ENCODE measurements at regions not wholly inside any gene's neighbourhood (a gene's known extent, or its start where the extent isn't known, plus 50 kb on each side); places are given as distances from the start of the nearest gene placed in this dataset.

DNA sequence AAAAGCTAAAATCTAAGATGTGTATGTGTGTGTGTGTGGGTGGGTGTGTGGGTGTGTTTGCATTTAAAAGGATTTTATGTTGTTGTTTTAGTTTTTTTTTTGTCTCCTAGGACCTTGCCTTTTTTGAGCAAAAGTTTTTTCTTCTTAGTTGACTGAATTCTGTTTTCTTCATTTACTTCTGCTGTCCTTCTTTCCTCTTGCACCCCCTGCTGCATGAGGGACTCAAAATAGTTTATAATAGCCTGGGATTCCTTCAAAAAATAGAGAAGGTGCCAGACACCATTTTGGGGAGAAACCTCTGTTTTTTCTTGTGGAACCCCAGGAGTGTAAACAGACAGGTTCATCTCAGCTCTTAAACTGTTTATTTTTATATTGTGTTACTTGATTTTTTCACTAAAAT is 817.7 kb downstream of the TBC1D22A start:
- H3K4me3 ChIP-seq (ENCODE audit: control insufficient read depth in 1 of 2, extremely low read depth in 1 of 2, low read length in 1 of 2), result no peak overlapping the region
- H3K4me1 ChIP-seq (ENCODE audit: control insufficient read depth in 1 of 2, extremely low read depth in 1 of 2, insufficient read depth in 2 of 2, low read length in 2 of 2), result no peaks in the 10 kb centered on the region
- H3K9me3 ChIP-seq, result peaks cover 2% of the 10 kb centered on the region
- DNase-seq (no peak), ATAC-seq (replicated peaks in 1 of 4) (no peak)
- no peak overlapping the region for H3K27ac Mint-ChIP-seq
- no peak overlapping the region for H3K4me3 Mint-ChIP-seq
- H3K27me3 Mint-ChIP-seq, result peaks cover 14% of the 10 kb centered on the region in 2 donors
- H3K36me3 ChIP-seq (ENCODE audit: control insufficient read depth in 2 of 2, extremely low read depth in 1 of 2, insufficient read depth in 1 of 2, low read length in 1 of 2), result no peaks in the 10 kb centered on the region
- H3K27me3 ChIP-seq (replicated peaks in 1 of 2; ENCODE audit: control insufficient read depth in 2 of 2, extremely low read depth in 1 of 2, insufficient read depth in 2 of 2, low read length in 1 of 2), result no peaks in the 10 kb centered on the region
- H3K9me3 Mint-ChIP-seq, result peaks cover 0 to 12% (median 9%) of the 10 kb centered on the region in 3 donors
- no peaks in the 10 kb centered on the region for H3K4me1 Mint-ChIP-seq
- H3K27ac ChIP-seq (ENCODE audit: low read length), result no peak overlapping the region
- no peaks in the 10 kb centered on the region for H3K36me3 Mint-ChIP-seq
- CTCF ChIA-PET, result no interaction called here
- POLR2A ChIA-PET, result no interaction called here

DNA sequence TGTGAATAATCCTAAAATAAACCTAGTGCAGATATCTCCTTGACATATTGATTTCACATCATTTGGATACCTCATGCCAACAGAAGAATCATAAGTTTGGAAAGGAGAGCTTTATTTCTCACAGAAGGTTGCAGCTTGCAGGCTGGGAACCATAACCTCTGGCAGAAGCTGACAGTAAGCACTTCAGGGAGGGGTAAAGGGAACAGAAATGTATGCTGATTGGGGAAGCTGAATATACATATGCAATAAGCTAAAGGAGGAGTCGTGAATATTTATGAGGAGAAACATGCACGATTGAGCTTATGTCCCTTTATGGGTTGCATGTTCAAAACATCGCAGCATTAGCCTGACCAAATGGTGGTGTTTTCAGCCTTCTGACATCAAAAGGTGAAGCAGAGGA is 814.5 kb downstream of the TBC1D22A start:
- peaks cover 0 to 2% (median 0%) of the 10 kb centered on the region in 3 donors for H3K9me3 Mint-ChIP-seq

DNA sequence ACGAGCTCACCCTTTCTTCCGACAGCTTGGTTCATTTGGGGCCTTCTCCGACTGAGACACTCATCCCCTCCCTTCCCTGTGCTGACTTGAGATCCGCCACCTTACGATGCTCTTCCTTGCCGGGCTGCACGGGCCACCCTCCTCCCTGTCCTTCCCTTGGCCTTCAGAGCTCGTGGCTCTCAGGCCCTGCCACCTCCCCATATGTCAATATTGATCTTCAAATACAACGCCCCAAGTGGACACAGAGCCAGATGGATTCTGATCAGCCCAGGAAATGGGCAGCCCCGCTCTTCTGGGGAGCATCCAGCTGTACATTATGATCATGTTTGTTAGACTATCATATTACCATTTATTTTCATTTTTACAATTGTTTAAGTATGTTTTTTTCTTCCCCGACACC is 812.8 kb downstream of the TBC1D22A start:
- H3K4me1 Mint-ChIP-seq, result no peaks in the 10 kb centered on the region
- Histone ChIP-seq H3K27ac (ENCODE audit: low read length) (no peak overlapping the region), H3K27me3 (replicated peaks in 1 of 2; ENCODE audit: control insufficient read depth in 2 of 2, extremely low read depth in 1 of 2, insufficient read depth in 2 of 2, low read length in 1 of 2) (peaks cover 0 to 4% of the 10 kb centered on the region in 2 experiments), H3K4me3 (ENCODE audit: control insufficient read depth in 1 of 2, extremely low read depth in 1 of 2, low read length in 1 of 2) (no peak overlapping the region), H3K4me1 (ENCODE audit: control insufficient read depth in 1 of 2, extremely low read depth in 1 of 2, insufficient read depth in 2 of 2, low read length in 2 of 2) (no peaks in the 10 kb centered on the region), H3K36me3 (ENCODE audit: control insufficient read depth in 2 of 2, extremely low read depth in 1 of 2, insufficient read depth in 1 of 2, low read length in 1 of 2) (no peaks in the 10 kb centered on the region), H3K9me3 (no peaks in the 10 kb centered on the region)
- H3K4me3 Mint-ChIP-seq, result no peak overlapping the region
- DNase-seq (no peak), ATAC-seq (replicated peaks in 1 of 4) (no peak)
- CTCF ChIA-PET, result no interaction called here
- WGBS (ENCODE audit: insufficient coverage), result 84% methylated on average over 8 of the region's 11 CpGs
- POLR2A ChIA-PET, result no interaction called here
- no peak overlapping the region for H3K27ac Mint-ChIP-seq
- peaks cover 14 to 17% of the 10 kb centered on the region in 2 donors for H3K27me3 Mint-ChIP-seq
- no peaks in the 10 kb centered on the region for H3K9me3 Mint-ChIP-seq
- H3K36me3 Mint-ChIP-seq, result no peaks in the 10 kb centered on the region

More for the DNA sequence above, 814.5 kb downstream of the TBC1D22A start:
- WGBS (ENCODE audit: insufficient coverage), result 77% methylated on average over 3 of the region's 3 CpGs
- no peak overlapping the region for H3K4me3 Mint-ChIP-seq
- ChIA-PET POLR2A (interaction anchor here in 1 of 2 donors (0.7 kb wide), 1 partner anchor 100 kb away, joined by 6 read pairs; no protein-coding TSS in a partner anchor), CTCF (no interaction called here)
- H3K27ac Mint-ChIP-seq, result no peak overlapping the region
- H3K4me1 ChIP-seq (ENCODE audit: control insufficient read depth in 1 of 2, extremely low read depth in 1 of 2, insufficient read depth in 2 of 2, low read length in 2 of 2), result no peaks in the 10 kb centered on the region
- no peak for DNase-seq
- no peaks in the 10 kb centered on the region for H3K4me1 Mint-ChIP-seq
- no peaks in the 10 kb centered on the region for H3K9me3 ChIP-seq
- peaks cover 0 to 4% of the 10 kb centered on the region in 2 experiments for H3K27me3 ChIP-seq (replicated peaks in 1 of 2; ENCODE audit: control insufficient read depth in 2 of 2, extremely low read depth in 1 of 2, insufficient read depth in 2 of 2, low read length in 1 of 2)
- no peak for ATAC-seq (replicated peaks in 1 of 4)
- H3K36me3 ChIP-seq (ENCODE audit: control insufficient read depth in 2 of 2, extremely low read depth in 1 of 2, insufficient read depth in 1 of 2, low read length in 1 of 2), result no peaks in the 10 kb centered on the region
- no peak overlapping the region for H3K27ac ChIP-seq (ENCODE audit: low read length)
- peaks cover 15 to 19% of the 10 kb centered on the region in 2 donors for H3K27me3 Mint-ChIP-seq
- no peaks in the 10 kb centered on the region for H3K36me3 Mint-ChIP-seq
- H3K4me3 ChIP-seq (ENCODE audit: control insufficient read depth in 1 of 2, extremely low read depth in 1 of 2, low read length in 1 of 2), result no peak overlapping the region

DNA sequence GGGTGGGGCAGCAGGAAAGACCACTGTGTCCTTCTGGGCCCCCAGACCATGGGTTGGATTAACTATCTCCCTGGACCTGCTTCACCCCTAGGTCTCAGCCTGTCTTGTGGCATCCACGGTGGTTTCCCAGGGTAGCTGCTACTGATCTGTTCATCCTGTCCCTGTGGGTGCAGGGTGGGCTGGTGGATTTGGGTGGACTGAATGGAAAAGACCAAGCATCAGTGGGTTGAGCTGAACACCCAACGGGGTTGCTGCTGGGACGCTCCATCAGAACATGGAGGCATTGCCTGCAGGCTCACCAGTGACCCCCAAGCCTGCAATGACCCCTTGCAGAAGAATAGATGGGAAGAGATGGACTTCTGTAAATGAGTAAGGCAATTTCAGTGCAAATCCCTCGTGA is 812.1 kb downstream of the TBC1D22A start:
- DNase-seq (no peak), ATAC-seq (replicated peaks in 1 of 4) (no peak)
- H3K36me3 ChIP-seq (ENCODE audit: control insufficient read depth in 2 of 2, extremely low read depth in 1 of 2, insufficient read depth in 1 of 2, low read length in 1 of 2), result no peaks in the 10 kb centered on the region
- Mint-ChIP-seq H3K27me3 (peaks cover 12 to 16% of the 10 kb centered on the region in 2 donors), H3K4me1 (no peaks in the 10 kb centered on the region), H3K36me3 (no peaks in the 10 kb centered on the region), H3K27ac (no peak overlapping the region), H3K9me3 (no peaks in the 10 kb centered on the region), H3K4me3 (no peak overlapping the region)
- peaks cover 0 to 4% of the 10 kb centered on the region in 2 experiments for H3K27me3 ChIP-seq (replicated peaks in 1 of 2; ENCODE audit: control insufficient read depth in 2 of 2, extremely low read depth in 1 of 2, insufficient read depth in 2 of 2, low read length in 1 of 2)
- H3K9me3 ChIP-seq, result no peaks in the 10 kb centered on the region
- H3K4me3 ChIP-seq (ENCODE audit: control insufficient read depth in 1 of 2, extremely low read depth in 1 of 2, low read length in 1 of 2), result no peak overlapping the region
- 82% methylated on average over 4 of the region's 4 CpGs for WGBS (ENCODE audit: insufficient coverage)
- ChIA-PET POLR2A (no interaction called here), CTCF (no interaction called here)
- no peak overlapping the region for H3K27ac ChIP-seq (ENCODE audit: low read length)
- H3K4me1 ChIP-seq (ENCODE audit: control insufficient read depth in 1 of 2, extremely low read depth in 1 of 2, insufficient read depth in 2 of 2, low read length in 2 of 2), result no peaks in the 10 kb centered on the region

DNA sequence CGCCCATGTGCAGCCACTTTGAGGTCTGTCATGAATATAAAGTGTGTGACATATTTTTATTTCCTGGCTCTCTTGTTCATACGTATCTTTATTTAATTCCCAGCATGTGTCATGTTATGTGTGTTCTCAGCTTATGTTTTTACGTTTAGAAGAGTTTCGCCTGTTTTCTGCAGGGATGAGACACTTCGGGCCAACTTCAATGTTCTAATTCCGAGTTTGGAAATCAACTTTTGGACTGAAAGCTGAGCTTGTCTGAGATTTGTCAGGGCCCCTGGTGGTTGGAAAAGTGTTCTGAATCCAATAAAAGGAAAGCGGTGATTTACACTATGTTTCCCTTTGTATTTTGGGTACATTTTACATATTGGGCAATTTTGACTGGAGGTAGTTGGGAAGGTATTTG is 810.7 kb downstream of the TBC1D22A start:
- no peaks in the 10 kb centered on the region for H3K36me3 ChIP-seq (ENCODE audit: control insufficient read depth in 2 of 2, extremely low read depth in 1 of 2, insufficient read depth in 1 of 2, low read length in 1 of 2)
- ATAC-seq (replicated peaks in 1 of 4) (no peak), DNase-seq (no peak)
- H3K4me1 Mint-ChIP-seq, result no peaks in the 10 kb centered on the region
- H3K4me3 Mint-ChIP-seq, result no peak overlapping the region
- H3K9me3 ChIP-seq, result no peaks in the 10 kb centered on the region
- POLR2A ChIA-PET, result no interaction called here
- H3K9me3 Mint-ChIP-seq, result no peaks in the 10 kb centered on the region
- CTCF ChIA-PET, result no interaction called here
- peaks cover 12 to 14% of the 10 kb centered on the region in 2 donors for H3K27me3 Mint-ChIP-seq
- H3K27me3 ChIP-seq (replicated peaks in 1 of 2; ENCODE audit: control insufficient read depth in 2 of 2, extremely low read depth in 1 of 2, insufficient read depth in 2 of 2, low read length in 1 of 2), result peaks cover 0 to 4% of the 10 kb centered on the region in 2 experiments
- WGBS (ENCODE audit: insufficient coverage), result 94% methylated on average over 2 of the region's 7 CpGs
- no peaks in the 10 kb centered on the region for H3K4me1 ChIP-seq (ENCODE audit: control insufficient read depth in 1 of 2, extremely low read depth in 1 of 2, insufficient read depth in 2 of 2, low read length in 2 of 2)
- no peak overlapping the region for H3K27ac Mint-ChIP-seq
- no peak overlapping the region for H3K4me3 ChIP-seq (ENCODE audit: control insufficient read depth in 1 of 2, extremely low read depth in 1 of 2, low read length in 1 of 2)
- H3K27ac ChIP-seq (ENCODE audit: low read length), result no peak overlapping the region
- no peaks in the 10 kb centered on the region for H3K36me3 Mint-ChIP-seq

DNA sequence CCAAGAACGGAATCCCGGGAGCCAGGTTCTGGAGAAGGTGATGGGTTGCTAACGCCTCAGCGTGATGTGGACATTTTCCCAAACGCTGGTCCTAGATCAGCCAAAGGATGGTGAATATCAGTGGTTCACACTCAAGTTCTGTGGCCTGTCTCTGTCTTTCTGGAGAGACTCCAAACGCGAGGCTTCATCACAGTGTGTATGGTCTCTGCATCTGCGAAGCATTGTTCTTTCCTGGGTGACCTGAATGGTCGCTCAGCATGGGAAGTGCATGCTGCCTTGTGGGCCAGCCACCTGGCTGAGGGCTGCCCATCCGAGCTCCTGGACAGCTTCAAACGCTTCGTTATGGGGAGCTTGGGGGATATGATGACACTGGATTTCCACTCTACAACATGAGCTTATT is 810.0 kb downstream of the TBC1D22A start:
- WGBS (ENCODE audit: insufficient coverage), result 82% methylated on average over 7 of the region's 12 CpGs
- Mint-ChIP-seq H3K4me3 (no peak overlapping the region), H3K9me3 (no peaks in the 10 kb centered on the region), H3K27me3 (peaks cover 12 to 14% of the 10 kb centered on the region in 2 donors), H3K27ac (no peak overlapping the region), H3K4me1 (no peaks in the 10 kb centered on the region), H3K36me3 (no peaks in the 10 kb centered on the region)
- H3K27ac ChIP-seq (ENCODE audit: low read length), result no peak overlapping the region
- no peaks in the 10 kb centered on the region for H3K4me1 ChIP-seq (ENCODE audit: control insufficient read depth in 1 of 2, extremely low read depth in 1 of 2, insufficient read depth in 2 of 2, low read length in 2 of 2)
- H3K36me3 ChIP-seq (ENCODE audit: control insufficient read depth in 2 of 2, extremely low read depth in 1 of 2, insufficient read depth in 1 of 2, low read length in 1 of 2), result no peaks in the 10 kb centered on the region
- ChIA-PET POLR2A (no interaction called here), CTCF (no interaction called here)
- H3K27me3 ChIP-seq (replicated peaks in 1 of 2; ENCODE audit: control insufficient read depth in 2 of 2, extremely low read depth in 1 of 2, insufficient read depth in 2 of 2, low read length in 1 of 2), result peaks cover 0 to 4% of the 10 kb centered on the region in 2 experiments
- no peak for ATAC-seq (replicated peaks in 1 of 4)
- no peak overlapping the region for H3K4me3 ChIP-seq (ENCODE audit: control insufficient read depth in 1 of 2, extremely low read depth in 1 of 2, low read length in 1 of 2)
- no peaks in the 10 kb centered on the region for H3K9me3 ChIP-seq
- no peak for DNase-seq

DNA sequence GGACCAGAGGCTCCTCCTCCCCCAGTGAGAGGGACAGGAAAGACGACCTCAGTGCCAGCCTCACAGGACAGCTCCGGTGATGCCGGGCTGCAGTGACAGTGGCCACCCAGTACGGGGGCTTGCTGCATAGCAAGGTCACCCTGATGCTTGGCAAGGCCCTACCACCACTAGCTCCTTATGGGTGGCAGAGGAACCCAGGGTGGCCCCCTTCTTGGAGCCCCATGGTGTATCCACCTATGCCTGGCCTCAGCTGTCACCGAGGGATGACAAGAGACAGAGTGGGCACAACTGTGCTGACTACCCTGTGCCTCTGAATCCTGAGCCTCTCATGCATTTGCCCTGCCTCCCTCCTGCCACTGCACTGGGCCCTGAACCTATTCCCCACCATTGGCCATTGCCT is 809.2 kb downstream of the TBC1D22A start:
- Histone ChIP-seq H3K9me3 (no peaks in the 10 kb centered on the region), H3K27ac (ENCODE audit: low read length) (no peak overlapping the region), H3K27me3 (replicated peaks in 1 of 2; ENCODE audit: control insufficient read depth in 2 of 2, extremely low read depth in 1 of 2, insufficient read depth in 2 of 2, low read length in 1 of 2) (peaks cover 0 to 4% of the 10 kb centered on the region in 2 experiments), H3K36me3 (ENCODE audit: control insufficient read depth in 2 of 2, extremely low read depth in 1 of 2, insufficient read depth in 1 of 2, low read length in 1 of 2) (no peaks in the 10 kb centered on the region), H3K4me3 (ENCODE audit: control insufficient read depth in 1 of 2, extremely low read depth in 1 of 2, low read length in 1 of 2) (no peak overlapping the region), H3K4me1 (ENCODE audit: control insufficient read depth in 1 of 2, extremely low read depth in 1 of 2, insufficient read depth in 2 of 2, low read length in 2 of 2) (no peaks in the 10 kb centered on the region)
- 79% methylated on average over 2 of the region's 5 CpGs for WGBS (ENCODE audit: insufficient coverage)
- Mint-ChIP-seq H3K9me3 (no peaks in the 10 kb centered on the region), H3K4me1 (no peaks in the 10 kb centered on the region), H3K36me3 (no peaks in the 10 kb centered on the region), H3K4me3 (no peak overlapping the region), H3K27ac (no peak overlapping the region), H3K27me3 (peaks cover 8 to 11% of the 10 kb centered on the region in 2 donors)
- ATAC-seq (replicated peaks in 1 of 4) (no peak), DNase-seq (no peak)
- POLR2A ChIA-PET, result no interaction called here
- CTCF ChIA-PET, result no interaction called here

Measured in T-cell (primary cell).